A549 (cell line): ENCODE measurements at regions not wholly inside any gene's neighbourhood (a gene's known extent, or its start where the extent isn't known, plus 50 kb on each side); places are given as distances from the start of the nearest gene placed in this dataset.
"Not testable (repeated sequence)": the region's sequence is repeated elsewhere in the genome, so short reads cannot be mapped to it uniquely, and the experiment has no call there.

Experiments used
- ATAC-seq, 2 experiments: fragments of 200-7000 bp in 1 of 2; fragments of >200 bp in 1 of 2; cut with Nextera tagmentation in 1 of 2; cut with Tn5 transposase in 1 of 2; 3 replicates each; pipeline versions ENCODE4 v1.8.0 to v1.9.1; 2018 to 2020; ENCODE audit warnings: mild to moderate bottlenecking in 1 of 2, moderate library complexity in 1 of 2
- CTCF ChIA-PET: fragments of 300-600 bp; sonication (Branson Sonifier 250); formaldehyde crosslinking; extraction: SDS; loops from one replicate; lab custom pipeline; 2021; ENCODE audit warnings: antibody characterized with exemption, inconsistent platforms; lab: Yijun Ruan, JAX
- POLR2A ChIA-PET: fragments of 350-600 bp; formaldehyde crosslinking; extraction: SDS; loops from one replicate; lab custom pipeline; 2021; ENCODE audit warnings: antibody characterized with exemption, inconsistent platforms; lab: Yijun Ruan, JAX
- DNase-seq, 2 experiments: peaks; one replicate each; pipeline versions ENCODE4 v3.0.0 to v3.0.0-alpha.2; 2011 to 2016; ENCODE audit warnings: low read depth in 1 of 2, low spot score in 1 of 2
- FAIRE-seq: peaks from 2 replicates; lab custom pipeline; 2011; peaks lifted over from hg19 to GRCh38; lab: Jason Lieb, UNC
- H3K27ac ChIP-seq, 2 experiments: fragments of >200 bp; sonication (Bioruptor Twin); formaldehyde crosslinking; 3 replicates each; pipeline ENCODE4 v1.5.1; 2016 to 2017
- H3K4me1 ChIP-seq: fragments of >200 bp; sonication (Bioruptor Twin); formaldehyde crosslinking; 3 replicates; pipeline ENCODE4 v1.6.1; 2016
- H3K4me2 ChIP-seq: fragments of >200 bp; sonication (Bioruptor Twin); formaldehyde crosslinking; 3 replicates; pipeline ENCODE4 v1.6.1; 2016
- H3K4me3 ChIP-seq: fragments of >200 bp; sonication (Bioruptor Twin); formaldehyde crosslinking; 3 replicates; pipeline ENCODE4 v1.5.1; 2016
- H3K9me3 ChIP-seq: fragments of >200 bp; sonication (Bioruptor Twin); formaldehyde crosslinking; 3 replicates; pipeline ENCODE4 v1.6.1; 2016
- ATOH8 ChIP-seq: fragments of 250-450 bp; sonication (Bioruptor Pico); IDR thresholded peaks from 2 replicates; pipeline ENCODE4 v1.5.0; 2020; ENCODE audit warnings: low read depth, mild to moderate bottlenecking, moderate library complexity
- CBX8 ChIP-seq: fragments of 200-600 bp; sonication (generic); IDR thresholded peaks from 2 replicates; pipeline ENCODE4 v1.6.1; 2016
- CEBPB ChIP-seq, 2 experiments: fragments of >200 bp in 1 of 2; sonication (Bioruptor Twin) in 1 of 2; formaldehyde crosslinking in 1 of 2; IDR thresholded peaks; 2 replicates each; pipeline ENCODE4 v1.6.1; 2012 to 2016
- ELK1 ChIP-seq: fragments of 150-350 bp; IDR thresholded peaks from 2 replicates; pipeline ENCODE4 v1.6.1; 2014; ENCODE audit warnings: low read depth, mild to moderate bottlenecking, low read length
- FOXS1 ChIP-seq: fragments of 250-450 bp; sonication (Bioruptor Pico); IDR thresholded peaks from 2 replicates; pipeline ENCODE4 v1.5.0; 2020; ENCODE audit warnings: mild to moderate bottlenecking, moderate library complexity
- HDAC2 ChIP-seq: fragments of 200-600 bp; sonication (generic); IDR thresholded peaks from 2 replicates; pipeline ENCODE4 v1.6.1; 2016
- HEYL ChIP-seq: fragments of 250-450 bp; sonication (Bioruptor Pico); IDR thresholded peaks from 2 replicates; pipeline ENCODE4 v1.8.0; 2021; ENCODE audit warnings: mild to moderate bottlenecking, moderate library complexity
- HOXB13 ChIP-seq: fragments of 250-450 bp; sonication (Bioruptor Pico); IDR thresholded peaks from 2 replicates; pipeline ENCODE4 v1.5.0; 2020; ENCODE audit warnings: low read depth, mild to moderate bottlenecking, moderate library complexity
- JUN ChIP-seq, 2 experiments: fragments of >200 bp; sonication (Bioruptor Twin); formaldehyde crosslinking; IDR thresholded peaks; 2 replicates in 1 of 2; 3 replicates in 1 of 2; pipeline ENCODE4 v1.6.1; 2016 to 2017
- JUNB ChIP-seq: fragments of >200 bp; sonication (Bioruptor Twin); formaldehyde crosslinking; IDR thresholded peaks from 2 replicates; pipeline ENCODE4 v1.6.1; 2016
- KDM5A ChIP-seq: fragments of 200-600 bp; sonication (generic); IDR thresholded peaks from 2 replicates; pipeline ENCODE4 v1.6.1; 2016; ENCODE audit warnings: antibody characterized with exemption, mild to moderate bottlenecking
- MAFK ChIP-seq: fragments of 450-650 bp; IDR thresholded peaks from 2 replicates; pipeline ENCODE4 v1.6.1; 2014; ENCODE audit not compliant: partially characterized antibody
- NPAS2 ChIP-seq: fragments of 250-450 bp; sonication (Bioruptor Pico); IDR thresholded peaks from 2 replicates; pipeline ENCODE4 v1.8.0; 2022; ENCODE audit warnings: mild to moderate bottlenecking, moderate library complexity, borderline replicate concordance
- NR3C1 ChIP-seq: fragments of >200 bp; sonication (Bioruptor Twin); formaldehyde crosslinking; IDR thresholded peaks from 3 replicates; pipeline ENCODE4 v1.6.1; 2017
- PHF8 ChIP-seq: fragments of 200-600 bp; sonication (generic); IDR thresholded peaks from 2 replicates; pipeline ENCODE4 v1.6.1; 2016; ENCODE audit warnings: low read depth, mild to moderate bottlenecking, antibody characterized with exemption, moderate library complexity, borderline replicate concordance
- POLR2A ChIP-seq: IDR thresholded peaks from 2 replicates; pipeline ENCODE4 v1.6.1; 2012; ENCODE audit warnings: mild to moderate bottlenecking, low read length
- POLR2AphosphoS2 ChIP-seq: conservative IDR thresholded peaks from 2 replicates; pipeline ENCODE4 v1.6.1; 2012; ENCODE audit warnings: low read length, improper control_type of control experiment, inconsistent platforms
- RCOR1 ChIP-seq: fragments of 150-350 bp; IDR thresholded peaks from 2 replicates; pipeline ENCODE4 v1.6.1; 2014; ENCODE audit warnings: antibody characterized with exemption, low read length, low read depth
- REST ChIP-seq: fragments of 200-600 bp; sonication (generic); IDR thresholded peaks from 2 replicates; pipeline ENCODE4 v1.6.1; 2016; ENCODE audit warnings: antibody characterized with exemption, mild to moderate bottlenecking, moderate library complexity
- RNF2 ChIP-seq: fragments of 200-600 bp; sonication (generic); IDR thresholded peaks from 2 replicates; pipeline ENCODE4 v1.6.1; 2016; ENCODE audit warnings: low read depth, mild to moderate bottlenecking, antibody characterized with exemption, moderate library complexity, borderline replicate concordance
- SREBF2 ChIP-seq: fragments of 450-650 bp; IDR thresholded peaks from 2 replicates; pipeline ENCODE4 v1.6.1; 2014; ENCODE audit warnings: mild to moderate bottlenecking, moderate library complexity
- TP53 ChIP-seq: fragments of 250-450 bp; sonication (Bioruptor Pico); IDR thresholded peaks from 2 replicates; pipeline ENCODE4 v1.5.0; 2021; ENCODE audit warnings: mild to moderate bottlenecking, moderate library complexity
- ZC3H11A ChIP-seq: fragments of 450-650 bp; IDR thresholded peaks from 2 replicates; pipeline ENCODE4 v1.6.1; 2014; ENCODE audit warnings: antibody characterized with exemption, mild to moderate bottlenecking
- ZFP36 ChIP-seq: fragments of 450-650 bp; IDR thresholded peaks from 2 replicates; pipeline ENCODE4 v1.6.1; 2014; ENCODE audit warnings: borderline replicate concordance; ENCODE audit not compliant: partially characterized antibody
- WGBS: methylation state at CpG from one replicate; pipeline ENCODE4 v1.1.6; 2017; ENCODE audit errors: missing lambda C conversion rate; 5-methylcytosine and 5-hydroxymethylcytosine counted together

GRCh38 chr7:65796205-65796604, 76.7 kb upstream of the VKORC1L1 start:
- ChIA-PET POLR2A (no interaction called here), CTCF (no interaction called here)
- H3K4me2 ChIP-seq: no peak overlapping the region
- no peaks in the 10 kb centered on the region for H3K9me3 ChIP-seq
- H3K4me1 ChIP-seq: no peaks in the 10 kb centered on the region
- WGBS: 75% methylated on average over 4 of the region's 4 CpGs
- no peak for ATAC-seq
- no peak overlapping the region for H3K4me3 ChIP-seq
- no peak for FAIRE-seq
- no peak overlapping the region for H3K27ac ChIP-seq
- TF ChIP-seq POLR2AphosphoS2 (no peak), MAFK (no peak), RNF2 (no peak), HOXB13 (no peak), JUN (IDR thresholded peaks at IDR 0.05) (no peak), JUNB (no peak), NR3C1 (no peak), ZFP36 (no peak), PHF8 (no peak), POLR2A (no peak), REST (no peak), ZC3H11A (no peak), FOXS1 (CRISPR knock-in tag) (no peak), ATOH8 (CRISPR knock-in tag) (no peak)
- DNase-seq: no peak

- POLR2A ChIA-PET, H3K27ac ChIP-seq, H3K4me3 ChIP-seq, FAIRE-seq, H3K9me3 ChIP-seq, ATAC-seq, H3K4me2 ChIP-seq, DNase-seq, H3K4me1 ChIP-seq: not testable (repeated sequence)
- 85% methylated on average over 9 of the region's 9 CpGs for WGBS
- CTCF ChIA-PET: interaction anchor here (0.7 kb wide), 1 partner anchor 68 kb away, joined by 3 read pairs; no protein-coding TSS in a partner anchor
These were observed 75.8 kb upstream of the VKORC1L1 start for GRCh38 chr7:65797086-65797485.

GRCh38 chr7:65797566-65797965, 75.3 kb upstream of the VKORC1L1 start:
- CTCF ChIA-PET: interaction anchor here (0.7 kb wide), 1 partner anchor 68 kb away, joined by 3 read pairs; no protein-coding TSS in a partner anchor
- DNase-seq, H3K4me1 ChIP-seq, H3K27ac ChIP-seq, H3K4me3 ChIP-seq, H3K9me3 ChIP-seq, FAIRE-seq, ATAC-seq, POLR2A ChIA-PET, H3K4me2 ChIP-seq: not testable (repeated sequence)
- 90% methylated on average over 5 of the region's 5 CpGs for WGBS

GRCh38 chr7:65798111-65799075, 74.5 kb upstream of the VKORC1L1 start:
- Histone ChIP-seq H3K9me3 (no peaks in the 10 kb centered on the region), H3K4me2 (no peak overlapping the region), H3K4me1 (no peaks in the 10 kb centered on the region), H3K4me3 (no peak overlapping the region), H3K27ac (no peak overlapping the region)
- FAIRE-seq (no peak), DNase-seq (no peak), ATAC-seq (no peak)
- ChIA-PET POLR2A (no interaction called here), CTCF (no interaction called here)
- 75% methylated on average over 5 of the region's 5 CpGs for WGBS
- no peak for TF ChIP-seq POLR2AphosphoS2
- no peak for TF ChIP-seq CEBPB (IDR thresholded peaks at IDR 0.05)
- TF ChIP-seq KDM5A: no peak
- no peak for TF ChIP-seq HDAC2
- TF ChIP-seq NPAS2 (CRISPR knock-in tag): no peak
- TF ChIP-seq SREBF2: no peak
- no peak for TF ChIP-seq CBX8
- TF ChIP-seq NR3C1: no peak
- no peak for TF ChIP-seq HEYL (CRISPR knock-in tag)
- TF ChIP-seq ZC3H11A: no peak
- TF ChIP-seq TP53: no peak
- no peak for TF ChIP-seq ELK1
- TF ChIP-seq MAFK: no peak
- TF ChIP-seq ZFP36: no peak
- TF ChIP-seq ATOH8 (CRISPR knock-in tag): no peak
- TF ChIP-seq RCOR1: no peak
